ENCODE measurements at regions not wholly inside any gene's neighbourhood (a gene's known extent, or its start where the extent isn't known, plus 50 kb on each side); places are given as distances from the start of the nearest gene placed in this dataset.

DNA sequence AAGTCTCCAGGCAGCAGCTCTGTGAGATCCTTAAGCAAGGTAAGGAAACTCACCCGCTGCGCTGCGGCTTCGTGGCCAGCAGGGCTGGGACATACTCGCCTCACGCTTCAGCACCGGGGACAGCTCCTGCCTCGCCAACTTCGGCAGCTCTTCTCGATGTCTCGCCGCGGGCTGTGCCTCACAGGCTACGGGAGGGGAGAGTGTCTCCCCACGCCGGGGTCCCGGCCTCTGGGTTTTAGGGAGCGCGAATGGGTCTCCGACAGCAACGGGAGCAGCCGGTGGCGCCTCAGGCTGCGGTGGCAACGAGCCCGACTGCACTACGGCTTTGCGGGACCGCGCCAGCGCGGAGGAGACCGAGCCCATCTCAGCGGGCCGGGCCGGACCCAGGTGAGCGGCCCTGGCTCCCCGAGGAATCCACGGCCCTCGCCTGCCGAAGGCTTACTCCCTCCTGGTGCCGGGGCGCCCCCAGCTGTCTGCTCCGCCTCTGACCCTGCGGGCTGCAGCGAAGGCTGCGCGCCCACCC lies 62.4 kb downstream of the LSM5 start:
- TF ChIP-seq CTCF (IDR thresholded peaks at IDR 0.05; ENCODE audit: borderline replicate concordance, extremely low read depth, low read length, poor library complexity, severe bottlenecking) (peak; percentile 45), EZH2 (IDR thresholded peaks at IDR 0.05; ENCODE audit: borderline replicate concordance, low read depth, low read length, severe bottlenecking) (no peak)

Data from DND-41 (cell line).